RWPE1 (cell line): ENCODE measurements at regions not wholly inside any gene's neighbourhood (a gene's known extent, or its start where the extent isn't known, plus 50 kb on each side); places are given as distances from the start of the nearest gene placed in this dataset.

Experiments
- CTCF ChIA-PET: fragments of 350-600 bp; sonication (Branson Sonifier 250); formaldehyde crosslinking; extraction: SDS; loops from one replicate; lab custom pipeline; 2021; lab: Yijun Ruan, JAX
- POLR2A ChIA-PET: fragments of 400-600 bp; formaldehyde crosslinking; extraction: SDS; loops from one replicate; lab custom pipeline; 2020; ENCODE audit warnings: antibody characterized with exemption; ENCODE audit not compliant: low non-redundant PET; lab: Yijun Ruan, JAX
- DNase-seq: peaks from one replicate; pipeline ENCODE4 v3.0.0; 2012; ENCODE audit warnings: low spot score
- H3K27ac ChIP-seq: fragments of 450-650 bp; 2 replicates; pipeline ENCODE4 v1.5.1; 2017
- CTCF ChIP-seq: fragments of 450-650 bp; conservative IDR thresholded peaks from 2 replicates; pipeline ENCODE4 v1.5.1; 2017; ENCODE audit warnings: low read depth, mild to moderate bottlenecking

- ChIA-PET POLR2A (no interaction called here), CTCF (interaction anchor here (0.6 kb wide), 2 partner anchors 512 to 1250 kb away, joined by 3 read pairs; no protein-coding TSS in a partner anchor)
- DNase-seq = no peak
- no peak overlapping the region for H3K27ac ChIP-seq
- TF ChIP-seq CTCF = no peak
Observed at GRCh38 chr5:125254267-125254666, 507.8 kb upstream of the ZNF608 start.

GRCh38 chr5:125256296-125256695 is 509.9 kb upstream of the ZNF608 start:
- DNase-seq = no peak
- ChIA-PET POLR2A (no interaction called here), CTCF (no interaction called here)
- TF ChIP-seq CTCF = no peak
- H3K27ac ChIP-seq = no peak overlapping the region

GRCh38 chr5:125257057-125257972 is 510.9 kb upstream of the ZNF608 start:
- no peak for TF ChIP-seq CTCF
- ChIA-PET POLR2A (no interaction called here), CTCF (no interaction called here)
- no peak overlapping the region for H3K27ac ChIP-seq
- DNase-seq = no peak

GRCh38 chr5:125257997-125258396 is 511.6 kb upstream of the ZNF608 start:
- no peak for DNase-seq
- TF ChIP-seq CTCF = no peak
- ChIA-PET POLR2A (no interaction called here), CTCF (no interaction called here)
- H3K27ac ChIP-seq = no peak overlapping the region

- no peak for DNase-seq
- CTCF ChIA-PET = no interaction called here
- POLR2A ChIA-PET = no interaction called here
- H3K27ac ChIP-seq = no peak overlapping the region
- TF ChIP-seq CTCF = no peak
Observed at GRCh38 chr5:125258615-125259014, 512.2 kb upstream of the ZNF608 start.

GRCh38 chr5:125261505-125262250 is 515.2 kb upstream of the ZNF608 start:
- no peak for DNase-seq
- no peak overlapping the region for H3K27ac ChIP-seq
- TF ChIP-seq CTCF = no peak
- POLR2A ChIA-PET = no interaction called here
- CTCF ChIA-PET = no interaction called here
